Activated CD8-positive, alpha-beta memory T cell treated with anti-CD3 and anti-CD28 coated beads, Interleukin-2, amount 50 U/mL, for 48 hours (primary cell): ENCODE measurements at regions not wholly inside any gene's neighbourhood (a gene's known extent, or its start where the extent isn't known, plus 50 kb on each side); places are given as distances from the start of the nearest gene placed in this dataset.

Source experiments
- DNase-seq: peaks from one replicate; pipeline ENCODE4 v3.0.0-alpha.2; 2020

- no peak for DNase-seq
Observed at GRCh38 chr9:121572581-121572980, 72.9 kb upstream of the GGTA1 start.

DNA sequence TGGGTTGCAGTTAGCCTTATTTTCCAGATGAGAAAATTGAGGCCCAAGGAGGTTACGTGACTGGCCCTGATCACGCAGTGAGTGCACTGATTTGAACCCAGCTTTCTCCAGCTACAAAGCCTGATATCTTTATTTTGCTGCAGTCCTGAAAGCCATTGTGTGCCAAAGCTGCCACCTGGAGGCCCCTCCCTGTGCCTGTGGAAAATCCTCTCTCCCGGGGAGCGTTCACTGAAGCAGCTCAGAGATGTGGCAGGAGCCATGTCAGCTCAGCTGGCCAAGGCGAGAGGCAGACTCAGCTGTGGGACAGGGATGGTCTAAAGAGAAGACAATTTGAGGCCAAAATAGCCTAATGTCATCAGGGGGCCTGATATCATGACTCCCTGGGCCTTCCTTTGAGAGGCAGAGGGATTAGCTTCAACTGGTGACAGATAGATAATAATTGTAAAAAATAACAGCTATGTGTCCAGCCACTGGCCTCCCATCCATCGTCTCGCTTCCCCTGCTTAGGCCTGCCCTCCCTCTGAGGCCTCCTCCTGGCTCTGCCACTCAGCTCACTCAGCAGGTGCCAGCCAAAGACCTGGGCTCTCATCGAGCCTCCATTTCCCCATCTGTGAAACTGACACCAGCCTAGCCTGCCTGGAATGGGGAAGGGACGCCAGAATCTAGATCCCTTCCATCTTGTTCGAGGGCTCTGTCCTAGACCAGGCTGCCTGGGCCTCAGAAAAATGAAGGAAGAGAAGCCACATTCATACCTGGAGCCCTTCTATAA lies 74.3 kb upstream of the GGTA1 start:
- DNase-seq = no peak

GRCh38 chr9:121574774-121575519 lies 75.3 kb upstream of the GGTA1 start:
- DNase-seq = no peak

GRCh38 chr9:121576281-121577075 lies 75.0 kb upstream of the DAB2IP start:
- DNase-seq = no peak

DNA sequence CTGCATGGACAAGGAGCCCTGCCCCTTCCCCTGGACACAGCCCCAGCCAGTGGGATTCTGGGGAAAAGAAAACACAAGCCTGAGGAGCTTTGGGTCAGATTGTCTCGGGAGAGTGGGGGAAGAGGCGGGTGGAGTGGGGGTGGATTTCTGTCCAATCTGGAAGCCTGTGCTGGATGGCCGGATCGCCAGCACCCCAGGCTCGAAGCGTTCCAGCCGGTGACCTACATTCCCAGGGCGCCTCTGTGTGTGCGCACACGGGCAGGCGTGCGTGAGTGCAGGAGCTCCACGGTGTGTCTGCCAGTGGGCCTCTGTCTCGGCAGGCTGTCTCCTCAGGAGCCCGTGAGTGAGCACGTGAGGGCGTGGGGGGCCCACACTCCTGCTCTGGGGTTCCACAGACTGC lies 74.3 kb upstream of the DAB2IP start:
- no peak for DNase-seq

- no peak for DNase-seq
Observed at GRCh38 chr9:121577572-121577971, 73.9 kb upstream of the DAB2IP start.

- DNase-seq = no peak
Observed at GRCh38 chr9:121581786-121582600, 69.4 kb upstream of the DAB2IP start.

GRCh38 chr9:121582641-121583040 lies 68.8 kb upstream of the DAB2IP start:
- no peak for DNase-seq

DNA sequence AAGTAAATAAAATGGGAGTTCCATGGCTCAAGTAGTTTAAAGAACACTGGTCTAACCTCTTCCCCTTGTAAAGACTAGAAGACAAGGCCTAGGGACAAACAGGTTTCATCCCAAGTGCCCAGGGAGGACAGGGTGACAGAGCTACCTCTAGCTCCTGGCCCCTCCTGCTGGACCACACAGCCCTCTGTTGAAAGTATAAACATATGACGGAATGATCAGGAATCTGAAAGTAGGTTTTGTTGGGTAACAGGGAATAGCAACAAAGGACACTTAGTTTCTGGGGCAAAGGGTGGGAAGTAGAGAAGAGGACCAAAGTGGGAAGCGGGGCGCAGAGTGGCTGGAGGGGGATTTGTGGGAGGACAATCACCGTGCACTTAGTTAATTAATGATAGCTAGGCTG lies 67.0 kb upstream of the DAB2IP start:
- DNase-seq = no peak

- no peak for DNase-seq
Observed at GRCh38 chr9:121587863-121588262, 63.6 kb upstream of the DAB2IP start.

DNA sequence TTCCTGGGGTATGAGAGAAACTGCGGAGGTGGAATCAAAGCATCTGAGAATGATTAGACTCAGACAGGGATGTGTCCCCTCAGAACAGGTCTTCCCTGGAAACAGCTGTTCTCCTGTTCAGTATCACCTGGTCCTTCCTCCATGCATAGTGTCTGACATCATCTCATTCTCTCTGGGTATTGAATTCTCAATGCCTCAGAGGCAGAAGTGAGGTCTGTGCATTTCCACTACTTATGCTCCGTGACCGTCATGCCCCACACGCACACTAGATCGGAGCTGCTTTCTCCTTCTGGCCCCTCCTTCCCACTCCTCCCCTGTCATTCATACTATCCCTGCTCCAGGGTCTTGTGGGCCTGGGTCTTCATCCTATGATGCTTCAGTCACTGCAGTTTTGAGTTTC lies 61.4 kb upstream of the DAB2IP start:
- no peak for DNase-seq

DNA sequence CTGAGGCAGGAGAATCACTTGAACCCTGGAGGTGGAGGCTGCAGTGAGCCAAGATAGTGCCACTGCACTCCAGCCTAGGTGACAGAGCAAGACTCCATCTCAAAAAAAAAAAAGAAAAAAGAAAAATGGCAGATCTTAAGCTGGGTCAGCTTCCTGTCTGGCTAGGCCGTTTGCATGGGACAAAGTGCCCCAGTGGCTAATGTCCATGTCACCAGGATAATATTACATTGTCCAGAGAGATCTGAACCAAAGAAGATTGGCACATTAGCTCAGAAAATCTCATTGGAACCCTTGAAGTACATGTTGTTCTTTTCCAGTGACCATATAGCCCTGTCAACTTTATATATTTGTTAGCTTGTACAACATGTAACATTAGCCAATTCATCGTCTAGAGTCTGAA lies 59.2 kb upstream of the DAB2IP start:
- no peak for DNase-seq

GRCh38 chr9:121593066-121593465 lies 58.4 kb upstream of the DAB2IP start:
- no peak for DNase-seq

DNA sequence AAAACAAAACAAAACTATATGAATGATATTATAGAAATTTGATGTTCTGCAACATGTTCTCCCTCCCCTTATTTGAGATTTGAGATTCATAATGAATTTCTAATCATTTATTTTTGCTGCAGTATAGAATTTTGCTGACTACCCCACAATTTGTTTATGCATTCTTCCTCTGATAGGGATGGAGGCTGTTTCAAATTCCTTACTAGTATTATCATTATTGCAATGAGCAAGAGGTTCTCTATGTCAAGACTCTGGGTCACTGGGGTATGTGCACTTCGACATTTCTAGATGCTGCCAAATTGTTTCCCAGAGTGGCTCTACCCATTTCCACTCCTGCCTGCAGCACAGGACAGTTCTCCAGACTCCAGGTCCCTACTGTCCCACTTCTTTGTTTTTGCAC lies 54.9 kb upstream of the DAB2IP start:
- DNase-seq = no peak

DNA sequence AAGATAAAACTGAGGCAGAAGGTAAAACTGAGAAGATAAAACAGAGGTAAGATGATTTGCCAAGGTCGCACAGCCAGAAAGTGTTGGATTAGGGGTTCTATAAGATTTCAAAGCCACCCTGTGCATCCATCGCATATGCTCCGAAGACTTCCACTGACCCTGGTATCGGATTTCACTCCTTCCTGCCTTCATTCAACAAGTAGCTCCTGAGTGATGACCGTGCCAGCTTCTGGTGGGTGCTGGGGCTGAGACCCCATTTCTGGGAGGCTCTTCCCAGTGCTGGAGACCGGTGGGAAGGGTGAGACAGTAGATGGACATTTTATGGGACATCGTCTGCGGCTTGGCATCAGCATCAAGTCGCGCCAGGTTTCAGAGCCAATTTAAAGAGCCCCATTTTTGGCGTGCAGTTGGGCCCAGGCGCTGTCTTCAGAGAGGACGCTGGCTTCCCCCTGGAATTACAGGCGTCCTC lies 53.7 kb upstream of the DAB2IP start:
- DNase-seq = no peak

DNA sequence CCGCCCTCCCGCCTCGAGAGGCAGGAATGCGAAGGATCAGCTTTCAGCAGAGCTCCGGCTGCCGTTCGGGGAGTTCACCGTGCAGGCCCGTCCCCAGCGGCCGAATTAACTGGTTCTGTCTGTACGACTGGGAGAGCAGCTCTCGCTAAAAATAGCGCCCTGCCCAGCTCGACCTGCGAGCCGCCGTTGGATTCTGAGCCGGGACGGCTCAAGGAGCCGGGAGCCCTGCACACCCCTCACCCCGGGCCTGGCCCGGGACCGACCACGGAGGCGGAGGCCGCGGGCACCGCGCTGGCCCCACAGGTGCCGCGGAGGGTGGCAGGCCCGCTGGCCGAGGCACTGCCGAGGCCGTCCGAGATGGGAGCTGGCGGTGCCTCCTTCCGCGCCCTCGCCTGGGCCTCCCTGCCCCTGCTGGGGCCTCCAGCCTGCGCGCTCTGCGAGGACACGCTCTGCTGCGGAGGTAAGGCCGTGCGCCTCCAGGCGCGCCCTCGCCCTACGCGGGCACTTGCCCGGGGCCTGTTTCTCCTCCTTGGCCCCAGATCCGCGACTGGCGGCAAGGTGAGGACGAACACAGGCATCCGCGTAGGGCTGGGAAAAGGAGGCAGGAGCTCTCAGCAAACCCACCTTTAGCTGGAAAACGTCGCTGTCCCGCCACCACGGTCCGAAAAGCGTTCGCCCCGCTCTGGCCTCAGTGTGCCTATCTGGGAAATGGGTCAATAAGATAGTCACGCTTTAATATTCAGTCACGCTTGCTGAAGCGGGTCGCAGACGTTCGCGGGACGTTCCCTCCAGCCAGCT lies 53.1 kb upstream of the DAB2IP start:
- DNase-seq = no peak

- no peak for DNase-seq
Observed at GRCh38 chr9:121598965-121599871, 52.2 kb upstream of the DAB2IP start.

GRCh38 chr9:121599872-121600585 lies 51.4 kb upstream of the DAB2IP start:
- DNase-seq = no peak

DNA sequence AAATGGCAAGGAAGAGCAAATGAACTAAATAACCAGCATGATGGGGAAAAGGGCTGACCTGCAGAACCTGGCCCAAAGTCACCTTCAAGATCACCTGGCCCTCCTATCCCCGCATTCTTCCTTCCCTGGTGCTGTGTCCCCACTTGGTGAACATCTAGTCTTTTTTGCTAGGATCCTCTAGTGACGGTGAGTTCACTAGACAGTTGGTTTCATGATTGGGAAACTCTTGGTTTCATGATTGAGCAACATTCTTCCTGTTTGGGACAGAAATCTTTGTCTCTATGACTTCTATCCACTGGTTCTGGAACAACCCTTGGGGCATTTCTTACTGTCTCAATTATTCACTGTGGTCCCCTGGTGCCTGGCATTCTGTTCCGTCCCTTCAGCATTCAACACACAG lies 50.2 kb upstream of the DAB2IP start:
- no peak for DNase-seq
